Suppressor macrophage (primary cell): ENCODE measurements at regions not wholly inside any gene's neighbourhood (a gene's known extent, or its start where the extent isn't known, plus 50 kb on each side); places are given as distances from the start of the nearest gene placed in this dataset.
A peak's percentile ranks its signal among the peaks of the same experiment; 100 is the strongest.

Experiments
- DNase-seq, 4 experiments: peaks; one replicate each; pipeline ENCODE4 v3.0.0-alpha.2; 2020 to 2022

GRCh38 chr3:130263708-130264107, 81.8 kb upstream of the COL6A5 start:
- no peak for DNase-seq

GRCh38 chr3:130266817-130267216, 78.7 kb upstream of the COL6A5 start:
- no peak for DNase-seq

- DNase-seq: peak; percentile 39 to 67 (median 58)
These were observed 69.2 kb upstream of the COL6A5 start for GRCh38 chr3:130276203-130276803.

GRCh38 chr3:130288670-130289069, 56.8 kb upstream of the COL6A5 start:
- no peak for DNase-seq

- no peak for DNase-seq
These were observed 54.3 kb upstream of the COL6A5 start for GRCh38 chr3:130291148-130291547.

GRCh38 chr3:130293247-130293646, 52.2 kb upstream of the COL6A5 start:
- no peak for DNase-seq
